HUES64 (cell line): ENCODE measurements at regions not wholly inside any gene's neighbourhood (a gene's known extent, or its start where the extent isn't known, plus 50 kb on each side); places are given as distances from the start of the nearest gene placed in this dataset.

Source experiments
- H3K27ac ChIP-seq: 2 replicates; pipeline ENCODE4 v1.7.0; 2013; ENCODE audit warnings: low read depth, low read length, inconsistent platforms
- H3K27me3 ChIP-seq: 2 replicates; pipeline ENCODE4 v1.6.1; 2013; ENCODE audit warnings: mild to moderate bottlenecking, low read length; ENCODE audit not compliant: insufficient read depth
- H3K36me3 ChIP-seq: 2 replicates; pipeline ENCODE4 v1.6.1; 2013; ENCODE audit warnings: mild to moderate bottlenecking, low read length; ENCODE audit not compliant: insufficient read depth
- H3K4me1 ChIP-seq: 2 replicates; pipeline ENCODE4 v1.6.1; 2013; ENCODE audit warnings: mild to moderate bottlenecking, low read length, moderate library complexity; ENCODE audit not compliant: insufficient read depth
- H3K4me3 ChIP-seq: 2 replicates; pipeline ENCODE4 v1.5.1; 2013; ENCODE audit warnings: mild to moderate bottlenecking, low read length, moderate library complexity
- H3K9ac ChIP-seq: 2 replicates; pipeline ENCODE4 v1.6.1; 2013; ENCODE audit warnings: mild to moderate bottlenecking, low read depth, low read length
- H3K9me3 ChIP-seq: 2 replicates; pipeline ENCODE4 v1.6.1; 2013; ENCODE audit warnings: low read depth, low read length; ENCODE audit not compliant: insufficient read depth
- WGBS: fragments of 150-250, 120-280 bp; methylation state at CpG from one replicate; pipeline ENCODE4 v1.1.7; 2013; ENCODE audit warnings: missing lambda C conversion rate; 5-methylcytosine and 5-hydroxymethylcytosine counted together

DNA sequence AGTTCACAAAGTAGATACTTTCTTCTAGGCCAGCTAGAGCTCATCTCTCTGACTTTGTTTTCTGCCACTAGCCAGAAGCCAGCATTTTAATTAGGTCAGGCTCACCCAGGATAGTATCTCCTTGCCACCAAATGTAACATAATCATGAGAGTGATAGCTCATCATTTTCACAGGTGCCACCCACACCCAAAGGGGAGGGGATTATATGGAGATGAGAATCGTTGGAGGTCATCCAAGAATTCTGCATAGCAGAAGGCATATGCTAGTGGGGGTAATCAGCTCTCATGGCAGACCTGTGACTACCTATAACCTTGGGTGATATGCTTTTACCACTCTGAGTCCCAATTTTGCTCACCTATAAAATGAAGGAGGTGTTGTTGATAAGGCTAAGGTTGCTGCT, 523.0 kb downstream of the METTL15 start:
- 78% methylated on average over 1 of the region's 1 CpG for WGBS
- no peak overlapping the region for H3K4me3 ChIP-seq
- peaks cover 8% of the 10 kb centered on the region; the same call in 1 of the 2 replicates for H3K27me3 ChIP-seq
- H3K36me3 ChIP-seq: no peaks in the 10 kb centered on the region
- H3K9me3 ChIP-seq: no peaks in the 10 kb centered on the region
- no peak overlapping the region for H3K27ac ChIP-seq
- no peak overlapping the region for H3K9ac ChIP-seq
- H3K4me1 ChIP-seq: peaks cover 24% of the 10 kb centered on the region

DNA sequence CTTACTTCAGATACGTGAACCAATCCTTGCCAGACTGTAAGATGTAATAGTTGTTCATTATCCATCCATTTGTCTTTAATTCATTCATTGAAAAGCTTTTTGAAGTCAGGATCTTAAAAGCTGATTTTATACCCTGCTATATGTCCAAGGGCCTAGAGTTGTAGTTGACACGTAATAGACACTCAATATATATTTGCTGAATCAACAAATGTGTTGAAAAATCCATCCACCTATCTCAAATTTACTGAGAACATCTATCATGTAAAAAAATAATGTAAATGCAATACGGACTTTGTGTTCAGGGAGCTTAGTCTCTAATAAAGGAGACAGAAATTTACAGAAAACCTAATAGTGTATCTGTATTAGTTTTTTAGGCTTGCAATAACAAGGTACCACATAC, 521.0 kb downstream of the METTL15 start:
- Histone ChIP-seq H3K9me3 (no peaks in the 10 kb centered on the region), H3K4me3 (no peak overlapping the region), H3K27me3 (peaks cover 12% of the 10 kb centered on the region; the same call in 1 of the 2 replicates), H3K27ac (no peak overlapping the region), H3K4me1 (peaks cover 24% of the 10 kb centered on the region), H3K9ac (no peak overlapping the region), H3K36me3 (no peaks in the 10 kb centered on the region)
- WGBS: 92% methylated on average over 2 of the region's 3 CpGs

GRCh38 chr11:28628412-28628811, 520.2 kb downstream of the METTL15 start:
- Histone ChIP-seq H3K36me3 (no peaks in the 10 kb centered on the region), H3K27me3 (peaks cover 12% of the 10 kb centered on the region; the same call in 1 of the 2 replicates), H3K9me3 (no peaks in the 10 kb centered on the region), H3K4me1 (peaks cover 24% of the 10 kb centered on the region), H3K4me3 (no peak overlapping the region), H3K27ac (no peak overlapping the region), H3K9ac (no peak overlapping the region)
- WGBS: 50% methylated on average over 4 of the region's 4 CpGs

- H3K9ac ChIP-seq: no peak overlapping the region
- peaks cover 24% of the 10 kb centered on the region for H3K4me1 ChIP-seq
- H3K36me3 ChIP-seq: no peaks in the 10 kb centered on the region
- no peaks in the 10 kb centered on the region for H3K9me3 ChIP-seq
- WGBS: 91% methylated on average over 1 of the region's 1 CpG
- H3K27me3 ChIP-seq: peaks cover 12% of the 10 kb centered on the region; the same call in 1 of the 2 replicates
- no peak overlapping the region for H3K4me3 ChIP-seq
- no peak overlapping the region; the same call in 1 of the 2 replicates for H3K27ac ChIP-seq
Measured at GRCh38 chr11:28627690-28628255, 519.6 kb downstream of the METTL15 start.

- Histone ChIP-seq H3K27ac (no peak overlapping the region), H3K4me1 (peaks cover 25% of the 10 kb centered on the region), H3K9ac (no peak overlapping the region), H3K36me3 (no peaks in the 10 kb centered on the region), H3K27me3 (peaks cover 12% of the 10 kb centered on the region; the same call in 1 of the 2 replicates), H3K9me3 (no peaks in the 10 kb centered on the region), H3K4me3 (no peak overlapping the region)
Measured at GRCh38 chr11:28625532-28625931, 517.3 kb downstream of the METTL15 start.

DNA sequence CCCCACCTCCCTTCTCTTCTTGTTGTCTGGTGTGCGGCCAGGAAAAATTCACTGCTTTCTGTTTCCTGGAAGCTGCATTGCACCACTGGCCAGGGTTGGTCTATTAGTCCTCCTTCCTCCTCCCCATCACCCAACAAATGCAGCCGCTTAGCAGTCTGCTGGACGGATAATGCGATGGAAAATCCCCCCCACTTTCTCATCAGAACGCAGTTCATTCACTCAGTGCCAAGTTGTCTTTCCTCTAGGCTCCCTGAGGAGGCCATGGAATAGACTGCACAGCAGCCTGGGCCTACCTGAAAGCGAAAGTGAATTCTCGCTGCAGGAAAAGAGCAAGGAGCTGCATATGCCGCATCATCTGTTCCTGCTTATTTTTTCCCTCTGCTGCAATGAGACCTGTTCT, 513.6 kb downstream of the METTL15 start:
- no peak overlapping the region for H3K27ac ChIP-seq
- H3K36me3 ChIP-seq: no peaks in the 10 kb centered on the region
- WGBS: 92% methylated on average over 8 of the region's 8 CpGs
- peaks cover 6% of the 10 kb centered on the region; the same call in 1 of the 2 replicates for H3K27me3 ChIP-seq
- no peak overlapping the region for H3K4me3 ChIP-seq
- no peaks in the 10 kb centered on the region for H3K9me3 ChIP-seq
- no peak overlapping the region for H3K9ac ChIP-seq
- peaks cover 10% of the 10 kb centered on the region for H3K4me1 ChIP-seq

- H3K27ac ChIP-seq: no peak overlapping the region
- WGBS: 50% methylated on average over 4 of the region's 5 CpGs
Measured at GRCh38 chr11:28619846-28620540, 511.8 kb downstream of the METTL15 start.

GRCh38 chr11:28618416-28618815, 510.2 kb downstream of the METTL15 start:
- WGBS: 100% methylated on average over 2 of the region's 2 CpGs
- no peaks in the 10 kb centered on the region for H3K36me3 ChIP-seq
- no peak overlapping the region for H3K27ac ChIP-seq
- no peaks in the 10 kb centered on the region for H3K9me3 ChIP-seq
- peaks cover 10% of the 10 kb centered on the region for H3K4me1 ChIP-seq
- H3K4me3 ChIP-seq: no peak overlapping the region
- no peaks in the 10 kb centered on the region for H3K27me3 ChIP-seq
- no peak overlapping the region for H3K9ac ChIP-seq

More at GRCh38 chr11:28619846-28620540, 511.8 kb downstream of the METTL15 start:
- Histone ChIP-seq H3K36me3 (no peaks in the 10 kb centered on the region), H3K9ac (no peak overlapping the region), H3K27me3 (no peaks in the 10 kb centered on the region), H3K4me3 (no peak overlapping the region), H3K9me3 (no peaks in the 10 kb centered on the region), H3K4me1 (peaks cover 10% of the 10 kb centered on the region)

DNA sequence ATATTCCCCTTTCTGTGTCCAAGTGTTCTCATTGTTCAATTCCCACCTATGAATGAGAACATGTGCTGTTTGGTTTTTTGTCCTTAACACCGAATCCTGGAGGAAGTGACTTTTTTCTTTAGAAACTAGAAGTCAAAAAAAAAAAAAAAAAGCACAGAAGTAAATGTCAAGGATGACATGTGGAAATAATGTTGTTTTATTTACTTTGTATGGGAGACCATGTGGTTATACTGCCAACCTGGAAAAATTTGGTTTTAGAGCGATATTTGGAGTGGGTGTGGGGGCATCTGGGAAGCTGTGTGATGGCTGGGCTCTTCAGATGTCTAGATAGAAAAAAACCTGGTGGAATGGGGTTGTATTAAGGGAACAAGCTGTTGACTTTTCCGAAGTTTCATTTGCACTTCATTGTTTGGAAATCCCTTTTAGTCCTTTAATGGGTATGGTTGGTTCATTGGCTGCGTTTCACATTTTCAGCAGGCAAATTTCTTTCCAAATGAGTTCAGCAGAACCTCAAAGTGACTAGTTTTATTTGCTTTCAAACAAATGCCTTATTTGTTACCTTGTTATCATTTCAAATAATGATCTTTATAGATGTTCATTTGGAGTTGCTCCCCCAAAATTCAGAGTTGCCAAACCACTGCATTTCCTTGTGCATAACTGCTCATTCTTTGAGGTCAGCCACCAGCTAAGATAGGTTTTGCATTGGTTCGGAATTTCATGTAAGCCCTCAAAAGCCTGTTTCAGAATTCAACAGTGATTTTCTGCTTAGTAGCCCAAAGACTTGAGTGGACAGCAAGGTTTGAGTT, 508.2 kb downstream of the METTL15 start:
- Histone ChIP-seq H3K4me1 (peaks cover 10% of the 10 kb centered on the region), H3K9me3 (no peaks in the 10 kb centered on the region), H3K36me3 (no peaks in the 10 kb centered on the region), H3K4me3 (no peak overlapping the region), H3K27me3 (no peaks in the 10 kb centered on the region), H3K9ac (no peak overlapping the region), H3K27ac (no peak overlapping the region)
- WGBS: 89% methylated on average over 5 of the region's 5 CpGs

DNA sequence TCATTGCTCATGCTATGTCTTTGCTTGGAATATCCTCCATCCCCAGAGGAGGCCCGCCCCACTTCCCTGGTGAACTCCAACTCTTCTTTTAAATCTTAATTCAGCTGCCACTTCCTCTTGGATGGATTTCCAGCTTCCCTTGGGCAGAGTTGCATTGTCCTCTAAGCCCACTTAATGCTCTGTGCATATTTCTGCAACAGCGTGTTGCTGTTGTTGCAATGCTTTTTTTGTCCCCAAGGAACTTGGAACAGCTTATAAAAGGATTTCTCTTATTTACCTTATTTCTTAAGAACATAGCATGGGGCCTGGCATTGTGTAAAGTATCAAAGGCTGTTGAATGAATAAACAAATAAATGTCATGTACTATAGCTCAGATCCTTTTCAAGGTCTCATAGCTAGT, 507.4 kb downstream of the METTL15 start:
- 90% methylated on average over 2 of the region's 2 CpGs for WGBS
- H3K27me3 ChIP-seq: no peaks in the 10 kb centered on the region
- H3K9me3 ChIP-seq: no peaks in the 10 kb centered on the region

DNA sequence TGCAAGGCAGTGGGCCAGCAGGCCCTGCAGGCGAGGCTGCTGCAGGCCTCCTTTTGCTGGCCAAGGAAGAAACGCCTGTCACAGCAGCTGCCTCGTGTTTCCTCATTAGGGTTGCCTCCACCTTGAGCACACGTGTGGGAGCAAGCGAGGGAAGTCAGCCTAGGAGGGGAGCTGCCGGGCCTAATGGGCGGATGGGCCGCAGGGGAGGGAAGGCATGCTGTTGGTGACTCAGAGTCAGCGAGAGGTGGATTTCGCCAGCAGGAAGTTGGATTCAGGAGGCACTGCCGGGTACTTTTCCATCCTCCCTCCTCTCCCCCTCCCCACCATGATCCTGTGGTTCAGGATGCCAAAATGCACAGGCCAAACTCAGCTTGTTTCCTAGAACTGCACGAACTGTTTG, 498.7 kb downstream of the METTL15 start:
- Histone ChIP-seq H3K27ac (no peak overlapping the region), H3K4me3 (no peak overlapping the region), H3K4me1 (no peaks in the 10 kb centered on the region), H3K9me3 (no peaks in the 10 kb centered on the region), H3K9ac (no peak overlapping the region), H3K36me3 (no peaks in the 10 kb centered on the region), H3K27me3 (no peaks in the 10 kb centered on the region)
- WGBS: 75% methylated on average over 12 of the region's 12 CpGs

More for the DNA sequence above, 507.4 kb downstream of the METTL15 start:
- Histone ChIP-seq H3K36me3 (no peaks in the 10 kb centered on the region), H3K27ac (no peak overlapping the region), H3K9ac (no peak overlapping the region), H3K4me1 (peaks cover 10% of the 10 kb centered on the region), H3K4me3 (no peak overlapping the region)
